ENCODE measurements at regions not wholly inside any gene's neighbourhood (a gene's known extent, or its start where the extent isn't known, plus 50 kb on each side); places are given as distances from the start of the nearest gene placed in this dataset.
"Not testable (repeated sequence)": the region's sequence is repeated elsewhere in the genome, so short reads cannot be mapped to it uniquely, and the experiment has no call there.

DNA sequence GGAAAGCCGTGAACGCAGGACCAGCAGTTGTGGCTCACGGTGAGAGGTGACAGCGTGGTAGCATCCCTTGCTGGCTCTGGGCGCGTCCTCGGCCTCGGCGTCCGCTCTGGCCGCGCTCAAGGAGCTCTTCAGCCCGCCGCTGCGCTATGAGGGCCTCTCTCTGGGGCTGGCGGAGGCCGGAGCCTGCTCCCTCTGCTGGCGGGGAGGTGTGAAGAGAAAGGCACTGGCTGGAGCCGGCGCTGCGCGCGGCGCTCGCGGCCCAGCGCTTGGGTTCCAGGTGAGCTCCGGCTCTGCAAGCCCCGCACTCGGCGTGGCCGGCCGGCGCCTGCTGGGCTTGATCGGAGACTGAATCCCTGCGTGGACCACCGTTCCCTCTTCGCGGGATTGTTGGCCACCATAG lies 705.6 kb downstream of the SEMA5A start:
- no peak for DNase-seq
- H3K4me3 ChIP-seq = no peak overlapping the region
- no peaks in the 10 kb centered on the region for H3K27me3 ChIP-seq
- TF ChIP-seq, protein P1, sequence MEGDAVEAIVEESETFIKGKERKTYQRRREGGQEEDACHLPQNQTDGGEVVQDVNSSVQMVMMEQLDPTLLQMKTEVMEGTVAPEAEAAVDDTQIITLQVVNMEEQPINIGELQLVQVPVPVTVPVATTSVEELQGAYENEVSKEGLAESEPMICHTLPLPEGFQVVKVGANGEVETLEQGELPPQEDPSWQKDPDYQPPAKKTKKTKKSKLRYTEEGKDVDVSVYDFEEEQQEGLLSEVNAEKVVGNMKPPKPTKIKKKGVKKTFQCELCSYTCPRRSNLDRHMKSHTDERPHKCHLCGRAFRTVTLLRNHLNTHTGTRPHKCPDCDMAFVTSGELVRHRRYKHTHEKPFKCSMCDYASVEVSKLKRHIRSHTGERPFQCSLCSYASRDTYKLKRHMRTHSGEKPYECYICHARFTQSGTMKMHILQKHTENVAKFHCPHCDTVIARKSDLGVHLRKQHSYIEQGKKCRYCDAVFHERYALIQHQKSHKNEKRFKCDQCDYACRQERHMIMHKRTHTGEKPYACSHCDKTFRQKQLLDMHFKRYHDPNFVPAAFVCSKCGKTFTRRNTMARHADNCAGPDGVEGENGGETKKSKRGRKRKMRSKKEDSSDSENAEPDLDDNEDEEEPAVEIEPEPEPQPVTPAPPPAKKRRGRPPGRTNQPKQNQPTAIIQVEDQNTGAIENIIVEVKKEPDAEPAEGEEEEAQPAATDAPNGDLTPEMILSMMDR (IDR thresholded peaks at IDR 0.05) = no peak
- intact Hi-C loops (cut with DNase I) = no loop called here
- ATAC-seq = peak; percentile 24
- no peaks in the 10 kb centered on the region for H3K9me3 ChIP-seq
- no peaks in the 10 kb centered on the region for H3K36me3 ChIP-seq
- H3K27ac ChIP-seq = no peak overlapping the region
- no peaks in the 10 kb centered on the region for H3K4me1 ChIP-seq

DNA sequence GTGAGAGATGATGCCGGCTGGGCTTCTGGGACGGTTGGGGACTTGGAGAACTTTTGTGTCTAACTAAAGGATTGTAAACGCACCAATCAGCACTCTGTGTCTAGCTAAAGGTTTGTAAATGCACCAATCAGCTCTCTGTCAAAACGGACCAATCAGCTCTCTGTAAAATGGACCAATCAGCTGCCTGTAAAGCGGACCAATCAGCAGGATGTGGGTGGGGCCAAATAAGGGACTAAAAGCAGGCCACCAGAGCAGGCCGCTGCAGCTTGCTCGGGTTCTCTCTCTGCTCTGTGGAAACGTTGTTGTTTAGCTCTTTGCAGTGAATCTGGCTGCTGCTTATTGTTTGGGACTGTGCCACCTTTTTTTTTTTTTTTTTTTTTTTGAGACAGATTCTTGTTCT lies 705.1 kb downstream of the SEMA5A start:
- H3K36me3 ChIP-seq; H3K4me1 ChIP-seq; H3K27me3 ChIP-seq; H3K9me3 ChIP-seq; ATAC-seq; H3K4me3 ChIP-seq; intact Hi-C loops (cut with DNase I); DNase-seq; H3K27ac ChIP-seq: not testable (repeated sequence)

DNA sequence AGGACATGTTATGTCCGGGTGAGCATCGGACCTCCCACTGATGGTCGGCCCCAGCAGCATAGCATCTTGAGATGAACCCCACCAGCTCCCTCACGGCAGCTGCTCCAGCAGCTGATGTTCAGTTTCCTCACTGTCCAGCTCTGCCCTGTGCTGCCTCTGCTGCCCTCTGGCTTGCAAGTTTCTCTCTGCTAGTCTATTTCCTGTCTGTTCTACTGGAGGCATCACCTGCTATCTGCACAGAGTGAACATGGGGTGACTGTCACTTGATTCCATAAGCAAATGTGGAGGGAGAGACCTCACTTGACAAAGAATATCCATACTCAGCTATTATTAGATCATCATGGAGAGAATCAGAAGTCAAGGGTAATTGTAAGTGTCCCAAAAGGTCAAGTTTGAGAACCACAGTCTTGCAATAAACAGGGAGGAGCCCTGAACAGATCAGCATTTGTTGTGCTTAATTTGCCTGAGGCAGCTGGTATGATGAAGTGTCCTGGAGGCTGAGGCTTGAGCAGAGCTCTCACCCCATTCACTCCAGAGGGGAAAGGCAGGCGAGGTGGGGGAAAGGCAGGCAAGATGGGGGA lies 702.8 kb downstream of the SEMA5A start:
- TF ChIP-seq, protein P1 (IDR thresholded peaks at IDR 0.05) = no peak
- Histone ChIP-seq H3K36me3 (no peaks in the 10 kb centered on the region), H3K27me3 (no peaks in the 10 kb centered on the region), H3K4me3 (no peak overlapping the region), H3K27ac (peak overlapping the region; percentile 38), H3K9me3 (no peaks in the 10 kb centered on the region), H3K4me1 (no peaks in the 10 kb centered on the region)
- ATAC-seq = no peak
- intact Hi-C loops (cut with DNase I) = no loop called here
- DNase-seq = no peak

DNA sequence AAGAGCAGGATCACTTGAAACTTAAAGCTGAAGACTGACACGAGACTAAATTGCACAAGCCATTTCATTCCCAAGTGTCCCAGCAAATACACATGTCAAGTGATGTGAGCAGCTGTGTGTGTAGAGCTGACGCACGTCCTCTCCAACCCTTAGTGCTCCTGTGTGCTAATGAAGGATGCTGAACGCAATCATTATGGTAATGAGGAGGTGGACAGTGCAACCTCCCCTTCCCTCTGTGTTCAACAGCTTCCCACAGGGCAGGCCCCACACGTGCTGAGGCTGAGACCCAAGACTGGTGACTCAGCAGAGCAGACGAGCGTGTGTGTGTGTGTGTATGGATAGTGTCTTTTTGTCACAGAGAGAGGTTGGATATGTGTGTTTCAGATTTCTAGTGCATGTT lies 702.1 kb downstream of the SEMA5A start:
- TF ChIP-seq, protein P1 (IDR thresholded peaks at IDR 0.05) = no peak
- ATAC-seq (peak; percentile 40), DNase-seq (no peak)
- no peaks in the 10 kb centered on the region for H3K4me1 ChIP-seq
- no peak overlapping the region for H3K4me3 ChIP-seq
- H3K36me3 ChIP-seq = no peaks in the 10 kb centered on the region
- no peaks in the 10 kb centered on the region for H3K27me3 ChIP-seq
- H3K27ac ChIP-seq = peak overlapping the region; percentile 38
- no peaks in the 10 kb centered on the region for H3K9me3 ChIP-seq
- intact Hi-C loops (cut with DNase I) = no loop called here

DNA sequence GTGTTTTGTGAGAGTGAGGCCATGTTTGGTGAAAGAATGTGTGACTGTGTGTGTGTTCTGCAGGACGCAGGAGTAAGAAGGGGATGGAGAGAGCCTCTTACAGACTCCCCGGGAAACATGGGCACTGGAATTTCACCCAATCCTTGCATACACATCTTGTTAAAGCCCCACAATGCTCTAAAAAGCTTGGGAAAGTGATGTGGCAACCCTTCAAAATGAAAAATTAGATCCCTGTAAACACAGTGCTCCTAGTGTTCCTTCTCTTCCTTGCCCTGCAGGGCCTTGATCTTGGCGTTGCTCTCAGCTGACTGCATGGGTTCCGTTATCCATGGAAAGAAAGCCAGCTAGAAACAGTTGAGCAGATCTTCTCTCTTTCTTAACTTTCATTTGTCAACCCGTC lies 701.7 kb downstream of the SEMA5A start:
- ATAC-seq (no peak), DNase-seq (no peak)
- Histone ChIP-seq H3K9me3 (no peaks in the 10 kb centered on the region), H3K4me3 (no peak overlapping the region), H3K27ac (peak overlapping the region; percentile 38), H3K27me3 (no peaks in the 10 kb centered on the region), H3K36me3 (no peaks in the 10 kb centered on the region), H3K4me1 (no peaks in the 10 kb centered on the region)
- intact Hi-C loops (cut with DNase I) = no loop called here
- TF ChIP-seq, protein P1 (IDR thresholded peaks at IDR 0.05) = no peak

DNA sequence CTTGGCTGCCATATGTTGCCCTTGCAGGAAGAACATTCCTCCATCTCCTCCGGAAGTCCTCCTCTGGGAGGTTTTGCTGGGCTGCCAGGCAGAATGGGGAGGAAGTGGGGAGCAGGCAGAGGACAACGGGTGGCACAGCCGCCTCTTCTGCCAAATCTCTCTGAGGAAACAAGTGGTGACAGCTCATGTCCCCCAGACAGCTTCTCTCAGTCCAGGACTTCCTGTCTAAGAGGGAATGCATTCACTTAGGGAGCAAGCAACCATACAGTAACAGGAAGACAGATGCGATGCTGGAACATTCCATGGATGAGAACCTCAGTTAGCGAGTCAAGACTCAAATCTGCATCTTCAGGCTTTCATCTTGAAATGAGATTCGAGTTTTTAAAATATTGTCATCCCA lies 701.0 kb downstream of the SEMA5A start:
- no peak for ATAC-seq
- intact Hi-C loops (cut with DNase I) = no loop called here
- no peaks in the 10 kb centered on the region for H3K4me1 ChIP-seq
- no peaks in the 10 kb centered on the region for H3K27me3 ChIP-seq
- no peaks in the 10 kb centered on the region for H3K9me3 ChIP-seq
- no peak overlapping the region for H3K4me3 ChIP-seq
- TF ChIP-seq, protein P1 (IDR thresholded peaks at IDR 0.05) = no peak
- H3K36me3 ChIP-seq = no peaks in the 10 kb centered on the region
- DNase-seq = no peak
- no peak overlapping the region for H3K27ac ChIP-seq
